HepG2 (cell line): ENCODE measurements at regions not wholly inside any gene's neighbourhood (a gene's known extent, or its start where the extent isn't known, plus 50 kb on each side); places are given as distances from the start of the nearest gene placed in this dataset.

Experiments
- ATAC-seq: fragments of 200-7000 bp; cut with Tn5 transposase; 3 replicates; pipeline ENCODE4 v1.9.1; 2020; ENCODE audit warnings: mild to moderate bottlenecking, moderate library complexity
- BruUV-seq: library from RNA; stranded (reverse); fragments of 400-500 nt; replicated peaks from 2 replicates; lab custom pipeline; 2021; lab: Mats Ljungman, UMichigan
- CTCF ChIA-PET: fragments of 300-600 bp; formaldehyde crosslinking; extraction: SDS; loops from one replicate; lab custom pipeline; 2021; ENCODE audit warnings: low total read pairs, inconsistent platforms, low intra/inter-chr PET ratio; lab: Yijun Ruan, JAX
- POLR2A ChIA-PET: fragments of 350-600 bp; sonication (Branson Sonifier 250); formaldehyde crosslinking; loops from one replicate; lab custom pipeline; 2020; ENCODE audit warnings: antibody characterized with exemption, inconsistent platforms; lab: Yijun Ruan, JAX
- DNase-seq: peaks from one replicate; pipeline ENCODE4 v3.0.0-alpha.2; 2015; ENCODE audit warnings: low spot score
- FAIRE-seq: peaks from 3 replicates; lab custom pipeline; 2011; peaks lifted over from hg19 to GRCh38; lab: Jason Lieb, UNC
- H2AFZ ChIP-seq: one replicate; pipeline ENCODE4 v1.6.1; 2011; ENCODE audit warnings: low read length, inconsistent platforms
- H3K27ac ChIP-seq: fragments of 300-600 bp; 3 replicates; pipeline ENCODE4 v1.8.0; 2011; ENCODE audit warnings: mixed run types, mild to moderate bottlenecking, mixed read lengths, low read length, inconsistent platforms; ENCODE audit not compliant: insufficient read depth; ENCODE audit errors: extremely low read length
- H3K27me3 ChIP-seq, 2 experiments: fragments of 200-600 bp in 1 of 2; 2 replicates in 1 of 2; 3 replicates in 1 of 2; pipeline versions ENCODE4 v1.6.0 to v1.8.0; 2011; ENCODE audit warnings: low read length in 2 of 2, mild to moderate bottlenecking in 2 of 2, moderate library complexity in 2 of 2, inconsistent platforms in 1 of 2; ENCODE audit not compliant: insufficient read depth in 2 of 2, control insufficient read depth in 1 of 2
- H3K36me3 ChIP-seq, 2 experiments: fragments of 200-600 bp in 1 of 2; replicated peaks in 1 of 2; 2 replicates in 1 of 2; 3 replicates in 1 of 2; pipeline versions ENCODE4 v1.5.1 to v1.8.0; 2011; ENCODE audit warnings: low read length in 2 of 2, inconsistent platforms in 1 of 2; ENCODE audit not compliant: insufficient read depth in 2 of 2, control insufficient read depth in 1 of 2
- H3K4me1 ChIP-seq: 2 replicates; pipeline ENCODE4 v1.5.1; 2012; ENCODE audit warnings: low read length, inconsistent platforms; ENCODE audit not compliant: insufficient read depth
- H3K4me2 ChIP-seq: 2 replicates; pipeline ENCODE4 v1.6.0; 2011; ENCODE audit warnings: low read depth, low read length, inconsistent platforms
- H3K4me3 ChIP-seq, 3 experiments: fragments of 200-600 bp in 1 of 3; sonication (generic), shearing (Covaris generic) in 1 of 3; replicated peaks in 1 of 3; 2 replicates each; pipeline ENCODE4 v1.5.1; 2011 to 2016; ENCODE audit warnings: low read length in 3 of 3, inconsistent platforms in 2 of 3, low read depth in 2 of 3, mild to moderate bottlenecking in 2 of 3, control low read depth in 1 of 3, mixed read lengths in 1 of 3; ENCODE audit not compliant: insufficient read depth in 1 of 3
- H3K79me2 ChIP-seq: one replicate; pipeline ENCODE4 v1.6.1; 2011; ENCODE audit warnings: low read length, inconsistent platforms; ENCODE audit not compliant: insufficient read depth
- H3K9ac ChIP-seq: 2 replicates; pipeline ENCODE4 v1.6.0; 2011; ENCODE audit warnings: mild to moderate bottlenecking, low read depth, low read length, inconsistent platforms; ENCODE audit not compliant: insufficient read depth
- H3K9me3 ChIP-seq: 2 replicates; pipeline ENCODE4 v1.5.1; 2012; ENCODE audit warnings: mild to moderate bottlenecking, low read length
- H4K20me1 ChIP-seq: 2 replicates; pipeline ENCODE4 v1.6.0; 2011; ENCODE audit warnings: inconsistent platforms, mild to moderate bottlenecking, low read length, moderate library complexity; ENCODE audit not compliant: insufficient read depth
- ARID4A ChIP-seq: sonication (generic); formaldehyde crosslinking; IDR thresholded peaks from 2 replicates; pipeline ENCODE4 v1.5.0; 2020; ENCODE audit warnings: mild to moderate bottlenecking, missing genetic modification reagents, borderline replicate concordance
- FOXM1 ChIP-seq: sonication (generic); formaldehyde crosslinking; IDR thresholded peaks from 2 replicates; pipeline ENCODE4 v1.5.0; 2020; ENCODE audit warnings: missing genetic modification reagents
- KLF16 ChIP-seq, 2 experiments: sonication (generic) in 1 of 2; formaldehyde crosslinking in 1 of 2; IDR thresholded peaks; 2 replicates each; pipeline versions ENCODE4 v1.6.1 to v1.8.0; 2016 to 2023; ENCODE audit warnings: missing genetic modification reagents in 2 of 2, missing compliant biosample characterization in 1 of 2
- RAD21 ChIP-seq: fragments of 450-650 bp; formaldehyde crosslinking; IDR thresholded peaks from 2 replicates; pipeline ENCODE4 v1.5.0; 2020; ENCODE audit warnings: mild to moderate bottlenecking
- SRF ChIP-seq: IDR thresholded peaks from 2 replicates; pipeline ENCODE4 v1.6.1; 2011; ENCODE audit warnings: mild to moderate bottlenecking, low read depth, low read length, moderate library complexity
- TBP ChIP-seq: sonication (generic); formaldehyde crosslinking; IDR thresholded peaks from 2 replicates; pipeline ENCODE4 v1.5.0; 2020; ENCODE audit warnings: missing genetic modification reagents
- TCF7 ChIP-seq: sonication (generic); IDR thresholded peaks from 2 replicates; pipeline ENCODE4 v1.6.1; 2016; ENCODE audit warnings: antibody characterized with exemption, low read depth
- ZBTB21 ChIP-seq: sonication (generic); formaldehyde crosslinking; IDR thresholded peaks from 2 replicates; pipeline ENCODE4 v1.4.0; 2020; ENCODE audit warnings: missing genetic modification reagents
- ZGPAT ChIP-seq: IDR thresholded peaks from 2 replicates; pipeline ENCODE4 v1.6.1; 2016; ENCODE audit warnings: mild to moderate bottlenecking
- ZMYM2 ChIP-seq: sonication (generic); formaldehyde crosslinking; IDR thresholded peaks from 2 replicates; pipeline ENCODE4 v1.8.0; 2022; ENCODE audit warnings: mild to moderate bottlenecking, missing genetic modification reagents
- ZNF792 ChIP-seq: IDR thresholded peaks from 2 replicates; pipeline ENCODE4 v1.6.1; 2016
- WGBS: methylation state at CpG from one replicate; pipeline ENCODE4 v1.1.6; 2017; ENCODE audit warnings: low lambda C conversion rate; 5-methylcytosine and 5-hydroxymethylcytosine counted together
- in situ Hi-C: cut with HindIII; loops from 2 replicates; pipeline ENCODE4 v1.10.0; 2017; ENCODE audit warnings: low pct_unique_long_range_greater_than_20kb; ENCODE audit not compliant: extremely low pct_ligation_motif_present
- intact Hi-C: fragments of 100-400 bp; cut with micrococcal nuclease; formaldehyde crosslinking; loops from one replicate; pipeline ENCODE4 v1.10.0; 2022; ENCODE audit not compliant: unreplicated experiment
- TF ChIP-seq, protein P1 (sequence below): sonication (generic); formaldehyde crosslinking; IDR thresholded peaks from 2 replicates; pipeline ENCODE4 v1.4.0; 2020; ENCODE audit warnings: missing genetic modification reagents
- TF ChIP-seq, protein P2 (sequence below): sonication (generic); formaldehyde crosslinking; IDR thresholded peaks from 2 replicates; pipeline ENCODE4 v1.4.0; 2020; ENCODE audit warnings: missing genetic modification reagents, borderline replicate concordance
- TF ChIP-seq, protein P3 (sequence below): sonication (generic); formaldehyde crosslinking; IDR thresholded peaks from 2 replicates; pipeline ENCODE4 v1.5.1; 2020; ENCODE audit warnings: missing genetic modification reagents, mild to moderate bottlenecking, borderline replicate concordance

- TF ChIP-seq ZBTB21, result no peak
These were observed 88.5 kb upstream of the VCAM1 start (continued) for GRCh38 chr1:100631015-100631551.

DNA sequence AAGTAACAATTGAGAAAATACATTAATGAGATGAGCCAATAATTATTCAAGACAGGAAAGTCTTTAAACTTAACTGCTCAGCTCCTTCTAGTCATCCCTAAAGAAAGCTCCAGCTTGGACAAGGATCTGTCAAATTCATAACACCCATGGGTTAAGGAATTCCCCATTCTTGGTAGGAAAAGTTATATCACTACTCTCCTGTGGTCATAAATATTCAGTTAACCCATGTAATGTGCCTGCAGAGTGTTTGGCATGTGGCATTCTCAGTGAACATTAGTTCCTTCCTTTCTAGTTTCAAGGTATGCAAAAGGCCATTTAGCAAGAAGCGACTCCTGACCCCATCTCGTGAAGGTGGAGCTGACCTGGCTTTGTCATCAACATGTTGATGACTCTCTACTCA is 76.7 kb upstream of the VCAM1 start:
- Histone ChIP-seq H3K4me2 (no peak overlapping the region), H3K79me2 (no peaks in the 10 kb centered on the region), H3K27me3 (no peaks in the 10 kb centered on the region), H3K27ac (no peak overlapping the region), H2AFZ (no peak overlapping the region), H3K9ac (no peak overlapping the region), H3K36me3 (no peaks in the 10 kb centered on the region), H3K4me3 (no peak overlapping the region), H3K9me3 (no peaks in the 10 kb centered on the region), H4K20me1 (no peaks in the 10 kb centered on the region), H3K4me1 (no peaks in the 10 kb centered on the region)
- intact Hi-C loops, result no loop called here
- no peak for ATAC-seq
- 17% methylated on average over 2 of the region's 2 CpGs for WGBS
- POLR2A ChIA-PET, result no interaction called here
- FAIRE-seq, result no peak
- no TSS peak for BruUV-seq
- CTCF ChIA-PET, result no interaction called here
- DNase-seq, result no peak
- in situ Hi-C loops, result no loop called here
- TF ChIP-seq ZNF792 (CRISPR knock-in tag) (no peak), SRF (no peak), RAD21 (CRISPR knock-in tag) (no peak), TCF7 (no peak), ARID4A (no peak), FOXM1 (no peak), KLF16 (CRISPR knock-in tag; IDR thresholded peaks at IDR 0.05) (no peak), ZMYM2 (CRISPR knock-in tag) (no peak), TBP (CRISPR knock-in tag) (no peak), ZGPAT (no peak)
- TF ChIP-seq, protein P1, sequence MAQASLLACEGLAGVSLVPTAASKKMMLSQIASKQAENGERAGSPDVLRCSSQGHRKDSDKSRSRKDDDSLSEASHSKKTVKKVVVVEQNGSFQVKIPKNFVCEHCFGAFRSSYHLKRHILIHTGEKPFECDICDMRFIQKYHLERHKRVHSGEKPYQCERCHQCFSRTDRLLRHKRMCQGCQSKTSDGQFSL (CRISPR knock-in tag), result no peak
- TF ChIP-seq, protein P2, sequence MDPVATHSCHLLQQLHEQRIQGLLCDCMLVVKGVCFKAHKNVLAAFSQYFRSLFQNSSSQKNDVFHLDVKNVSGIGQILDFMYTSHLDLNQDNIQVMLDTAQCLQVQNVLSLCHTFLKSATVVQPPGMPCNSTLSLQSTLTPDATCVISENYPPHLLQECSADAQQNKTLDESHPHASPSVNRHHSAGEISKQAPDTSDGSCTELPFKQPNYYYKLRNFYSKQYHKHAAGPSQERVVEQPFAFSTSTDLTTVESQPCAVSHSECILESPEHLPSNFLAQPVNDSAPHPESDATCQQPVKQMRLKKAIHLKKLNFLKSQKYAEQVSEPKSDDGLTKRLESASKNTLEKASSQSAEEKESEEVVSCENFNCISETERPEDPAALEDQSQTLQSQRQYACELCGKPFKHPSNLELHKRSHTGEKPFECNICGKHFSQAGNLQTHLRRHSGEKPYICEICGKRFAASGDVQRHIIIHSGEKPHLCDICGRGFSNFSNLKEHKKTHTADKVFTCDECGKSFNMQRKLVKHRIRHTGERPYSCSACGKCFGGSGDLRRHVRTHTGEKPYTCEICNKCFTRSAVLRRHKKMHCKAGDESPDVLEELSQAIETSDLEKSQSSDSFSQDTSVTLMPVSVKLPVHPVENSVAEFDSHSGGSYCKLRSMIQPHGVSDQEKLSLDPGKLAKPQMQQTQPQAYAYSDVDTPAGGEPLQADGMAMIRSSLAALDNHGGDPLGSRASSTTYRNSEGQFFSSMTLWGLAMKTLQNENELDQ (CRISPR knock-in tag), result no peak
- TF ChIP-seq, protein P3, sequence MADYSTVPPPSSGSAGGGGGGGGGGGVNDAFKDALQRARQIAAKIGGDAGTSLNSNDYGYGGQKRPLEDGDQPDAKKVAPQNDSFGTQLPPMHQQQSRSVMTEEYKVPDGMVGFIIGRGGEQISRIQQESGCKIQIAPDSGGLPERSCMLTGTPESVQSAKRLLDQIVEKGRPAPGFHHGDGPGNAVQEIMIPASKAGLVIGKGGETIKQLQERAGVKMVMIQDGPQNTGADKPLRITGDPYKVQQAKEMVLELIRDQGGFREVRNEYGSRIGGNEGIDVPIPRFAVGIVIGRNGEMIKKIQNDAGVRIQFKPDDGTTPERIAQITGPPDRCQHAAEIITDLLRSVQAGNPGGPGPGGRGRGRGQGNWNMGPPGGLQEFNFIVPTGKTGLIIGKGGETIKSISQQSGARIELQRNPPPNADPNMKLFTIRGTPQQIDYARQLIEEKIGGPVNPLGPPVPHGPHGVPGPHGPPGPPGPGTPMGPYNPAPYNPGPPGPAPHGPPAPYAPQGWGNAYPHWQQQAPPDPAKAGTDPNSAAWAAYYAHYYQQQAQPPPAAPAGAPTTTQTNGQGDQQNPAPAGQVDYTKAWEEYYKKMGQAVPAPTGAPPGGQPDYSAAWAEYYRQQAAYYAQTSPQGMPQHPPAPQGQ (CRISPR knock-in tag), result no peak
